ENCODE measurements at regions not wholly inside any gene's neighbourhood (a gene's known extent, or its start where the extent isn't known, plus 50 kb on each side); places are given as distances from the start of the nearest gene placed in this dataset.

DNA sequence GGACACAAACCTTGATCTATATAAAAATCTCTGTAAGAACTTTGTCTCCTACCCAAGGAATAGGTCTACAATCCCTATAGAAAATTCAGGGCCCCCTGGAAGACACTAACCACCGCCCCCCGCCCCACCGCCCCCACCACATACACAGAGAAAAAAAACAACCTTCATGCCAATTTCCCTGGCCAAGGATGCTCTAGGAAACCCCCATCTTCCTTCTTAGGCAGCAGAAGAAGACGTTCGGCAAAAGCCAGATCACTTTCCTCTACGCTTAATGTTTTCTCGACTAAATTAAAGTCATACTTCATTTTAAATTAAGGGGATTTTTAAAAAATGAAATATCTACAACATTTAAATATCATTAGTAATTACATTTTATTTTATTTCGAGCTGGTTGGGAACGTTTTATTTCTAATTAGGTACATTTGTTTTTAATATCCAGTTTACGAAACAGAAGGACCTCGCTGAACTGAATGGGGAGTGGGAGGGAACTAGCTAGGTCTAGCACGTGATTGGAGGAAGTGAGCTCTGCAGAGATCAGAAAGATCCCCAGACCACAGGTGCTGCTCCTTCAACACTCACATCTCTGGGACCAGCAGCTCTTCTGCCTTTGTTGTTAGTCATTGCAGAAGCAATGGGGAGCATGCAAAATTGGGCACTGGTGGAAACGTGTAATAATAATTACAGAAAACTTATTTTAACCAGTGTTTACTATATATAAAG, 472.3 kb downstream of the MN1 start:
- no peak for DNase-seq

GRCh38 chr22:27329966-27330645, 471.4 kb downstream of the MN1 start:
- no peak for DNase-seq

- no peak for DNase-seq
These were observed 469.9 kb downstream of the MN1 start for GRCh38 chr22:27331526-27332281.

- DNase-seq: no peak
These were observed 466.4 kb downstream of the MN1 start for GRCh38 chr22:27335102-27335660.

- no peak for DNase-seq
These were observed 465.1 kb downstream of the MN1 start for GRCh38 chr22:27336151-27337090.

DNA sequence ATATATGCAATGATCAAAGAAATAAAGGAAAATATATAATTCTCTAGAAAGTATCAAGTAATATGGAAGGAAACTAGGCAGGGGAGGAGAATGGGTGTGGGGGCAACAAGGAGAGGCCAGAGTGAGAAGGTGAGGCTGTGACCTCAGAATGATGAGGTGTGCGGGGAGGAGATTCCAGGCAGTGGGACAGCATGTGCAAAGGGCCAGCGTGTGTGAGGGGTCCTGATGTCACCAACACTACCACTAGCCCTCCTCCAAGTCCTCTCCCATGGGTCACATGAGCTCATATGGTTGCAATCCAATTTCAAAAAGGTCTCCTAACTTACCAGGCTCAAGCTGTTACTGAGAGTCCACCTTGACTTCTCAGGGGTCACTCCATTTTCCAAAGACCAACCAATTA, 463.9 kb downstream of the MN1 start:
- DNase-seq: no peak

GRCh38 chr22:27340047-27340446, 461.5 kb downstream of the MN1 start:
- DNase-seq: no peak

DNA sequence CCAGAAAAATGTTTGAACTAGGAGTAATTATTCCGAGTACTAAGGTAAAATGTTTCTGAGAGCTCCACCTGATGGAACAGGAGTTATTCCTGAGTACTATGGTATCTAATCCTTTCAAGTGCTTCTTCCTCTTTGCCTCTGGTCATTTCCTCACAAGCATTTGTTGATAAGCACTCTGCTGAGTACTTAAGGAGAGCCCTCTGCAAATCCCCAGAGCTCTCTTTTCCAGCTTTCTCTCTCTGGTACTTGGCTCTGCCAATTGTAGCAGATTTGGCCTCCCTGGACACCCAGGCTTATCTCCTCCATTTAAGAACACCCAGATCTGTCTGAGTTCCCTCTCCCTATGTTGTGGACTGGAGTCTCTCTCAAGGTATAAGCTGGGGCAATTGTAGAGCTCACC, 457.0 kb downstream of the MN1 start:
- peak; percentile 15 for DNase-seq

GRCh38 chr22:27345691-27346090, 455.9 kb downstream of the MN1 start:
- no peak for DNase-seq

DNA sequence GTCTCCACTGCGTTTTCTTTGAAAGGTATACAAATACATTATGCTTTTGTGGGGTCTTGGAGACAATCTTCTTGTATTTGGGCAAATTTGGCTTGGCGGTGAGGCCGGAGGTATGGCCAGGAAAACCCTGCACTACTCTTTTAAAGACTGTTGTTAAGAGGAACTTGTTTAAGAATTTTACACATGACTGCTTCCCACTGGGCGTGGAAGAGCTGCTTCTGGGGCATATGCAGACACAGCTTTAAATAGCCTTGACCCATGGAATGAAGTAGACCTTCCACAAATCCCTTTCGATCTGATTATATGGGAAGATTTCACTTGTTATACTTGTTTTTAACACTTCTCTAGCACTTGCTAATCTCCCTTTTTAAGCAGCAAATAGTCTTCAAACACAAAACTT, 453.6 kb downstream of the MN1 start:
- DNase-seq: no peak

GRCh38 chr22:27348634-27349033, 452.9 kb downstream of the MN1 start:
- DNase-seq: no peak

DNA sequence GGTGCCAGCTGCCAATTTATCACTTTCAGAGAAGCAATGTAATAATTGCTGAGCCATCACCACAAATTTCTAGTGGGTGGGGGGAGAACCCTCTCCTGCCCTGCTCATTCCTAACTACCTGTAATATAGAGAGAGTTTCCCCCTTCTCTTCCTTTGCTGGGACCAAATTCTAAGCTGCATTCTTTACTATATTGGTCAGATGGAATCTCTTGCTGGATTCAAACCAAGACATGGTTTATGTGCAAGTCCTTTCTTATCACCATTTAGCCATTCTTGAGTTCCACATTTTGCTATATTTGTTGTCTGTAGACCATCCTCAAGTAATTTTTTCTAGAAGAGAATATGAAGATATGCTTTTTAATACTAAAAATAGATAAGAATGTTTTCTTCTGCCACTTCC, 452.1 kb downstream of the MN1 start:
- no peak for DNase-seq

DNA sequence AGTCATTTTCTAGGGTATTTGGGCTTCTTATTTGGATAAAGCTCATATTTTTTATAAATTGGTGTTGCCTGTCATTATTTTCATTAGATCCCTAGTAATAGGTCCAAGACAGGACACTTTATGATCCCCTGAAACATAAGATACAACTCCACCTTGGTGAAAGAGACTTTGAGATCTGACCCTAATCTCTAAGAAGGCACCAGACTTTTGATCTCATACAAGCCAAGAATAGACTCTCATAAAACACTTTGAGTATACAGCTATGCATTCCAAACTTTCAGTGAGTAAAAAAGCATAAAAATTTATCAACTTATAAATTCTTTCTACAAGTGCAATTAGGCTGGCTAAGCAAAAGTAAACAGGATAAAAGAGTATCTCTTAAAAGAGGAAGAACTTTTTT, 451.2 kb downstream of the MN1 start:
- no peak for DNase-seq

GRCh38 chr22:27352426-27352825, 449.1 kb downstream of the MN1 start:
- no peak for DNase-seq

- no peak for DNase-seq
These were observed 443.3 kb downstream of the MN1 start for GRCh38 chr22:27358096-27358870.

- no peak for DNase-seq
These were observed 431.3 kb downstream of the MN1 start for GRCh38 chr22:27370269-27370668.

DNA sequence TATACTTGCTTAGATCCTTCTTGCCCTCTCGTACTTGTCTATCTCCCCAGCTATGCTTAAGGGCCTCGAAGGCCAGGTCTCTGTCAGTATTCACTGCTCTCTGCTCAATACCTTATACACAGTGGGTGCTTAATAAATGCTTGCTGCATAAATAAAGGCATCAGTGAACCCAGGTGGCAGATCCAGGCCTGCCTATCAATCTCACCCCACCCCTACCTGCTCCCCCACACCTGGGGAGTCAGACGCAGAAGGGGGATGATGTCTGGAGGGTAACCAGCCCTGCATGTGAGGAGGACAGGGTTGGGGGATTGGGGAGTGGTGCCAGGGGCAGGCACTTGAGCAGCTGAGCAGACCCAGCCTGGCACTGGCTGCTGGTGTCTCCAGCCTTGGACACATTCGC, 430.6 kb downstream of the MN1 start:
- no peak for DNase-seq

- no peak for DNase-seq
These were observed 429.2 kb downstream of the MN1 start for GRCh38 chr22:27372364-27372763.

DNA sequence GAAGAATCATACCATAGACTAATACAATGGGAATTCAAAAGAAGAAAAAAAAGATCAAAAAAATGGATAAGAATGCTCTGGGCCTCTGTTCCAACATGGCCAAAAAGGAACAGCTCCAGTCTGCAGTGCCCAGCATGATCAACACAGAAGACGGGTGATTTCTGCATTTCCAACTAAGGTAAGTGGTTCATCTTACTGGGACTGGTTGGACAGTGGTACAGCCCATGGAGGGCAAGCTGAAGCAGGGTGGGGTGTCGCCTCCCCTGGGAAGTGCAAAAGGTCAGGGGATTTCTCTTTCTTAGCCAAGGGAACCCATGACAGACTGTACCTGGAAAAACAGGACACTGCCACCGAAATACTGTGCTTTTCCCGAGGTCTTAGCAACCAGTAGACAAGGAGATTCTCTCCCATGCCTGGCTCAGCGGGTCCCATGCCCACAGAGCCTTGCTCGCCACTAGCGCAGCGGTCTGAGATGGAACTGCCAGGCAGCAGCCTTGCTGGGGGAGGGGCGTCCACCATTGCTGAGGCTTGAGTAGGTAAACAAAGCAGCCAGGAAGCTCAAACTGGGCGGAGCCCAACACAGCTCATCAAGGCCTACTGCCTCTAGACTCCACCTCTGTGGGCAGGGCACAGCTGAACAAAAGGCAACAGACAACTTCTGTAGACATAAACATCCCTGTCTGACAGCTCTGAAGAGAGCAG, 428.4 kb downstream of the MN1 start:
- no peak for DNase-seq

DNA sequence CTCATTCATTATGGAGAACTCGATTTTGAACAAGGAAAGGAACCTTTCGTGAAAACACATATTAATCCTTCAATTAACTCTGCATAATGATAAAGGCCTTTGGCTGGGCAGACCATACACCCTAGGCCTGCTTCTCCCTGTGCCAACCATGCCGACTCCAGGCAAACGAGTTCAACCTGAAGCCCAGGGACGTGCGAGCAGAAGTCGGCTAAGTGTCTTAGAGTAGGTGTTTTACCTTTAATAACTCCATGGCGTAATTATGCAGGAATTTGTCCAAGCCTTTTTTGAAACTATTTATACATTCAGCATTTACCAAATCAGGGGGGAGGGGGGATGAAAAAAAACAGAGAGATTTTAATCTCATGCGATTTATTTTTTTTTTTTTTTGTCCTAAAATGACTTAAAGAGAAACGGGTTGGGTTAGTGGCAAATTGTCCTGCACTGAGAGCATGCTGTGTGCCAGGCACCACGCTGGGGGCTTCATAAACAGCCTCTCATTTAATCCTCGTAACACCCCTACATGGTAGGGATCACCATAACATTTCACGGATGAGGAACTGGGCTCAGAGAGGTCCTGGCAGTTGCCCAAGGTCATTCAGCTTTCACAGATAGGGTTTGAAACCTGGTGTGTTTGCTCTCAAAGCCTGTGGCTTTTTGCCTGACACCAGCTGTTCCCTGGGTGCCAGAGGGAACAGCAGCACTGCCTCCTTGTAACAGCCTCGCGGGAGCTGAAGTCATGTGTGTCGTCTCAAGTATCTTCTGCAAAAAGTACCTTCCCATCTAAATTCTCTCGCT, 423.9 kb downstream of the MN1 start:
- peak; percentile 85 for DNase-seq
